Natural killer cell (primary cell): ENCODE measurements at regions not wholly inside any gene's neighbourhood (a gene's known extent, or its start where the extent isn't known, plus 50 kb on each side); places are given as distances from the start of the nearest gene placed in this dataset.

Experiments used
- ATAC-seq, 3 donors: fragments of 150-1000 bp in 2 of 3; fragments of 200-7000 bp in 1 of 3; cut with Tn5 transposase; 1 replicate in 1 of 3; 2 replicates in 2 of 3; pipeline ENCODE4 v1.10.0; 2021; ENCODE audit warnings: mild to moderate bottlenecking in 2 of 3, moderate library complexity in 2 of 3
- DNase-seq, 2 donors: peaks; one replicate each; pipeline versions ENCODE4 v3.0.0 to v3.0.0-alpha.2; 2013 to 2021; ENCODE audit warnings: mixed read lengths in 1 of 2
- H3K27ac ChIP-seq: one replicate; pipeline ENCODE4 v1.5.1; 2013; ENCODE audit warnings: mild to moderate bottlenecking, low read length
- H3K27me3 ChIP-seq: one replicate; pipeline ENCODE4 v1.6.1; 2013; ENCODE audit warnings: low read length; ENCODE audit not compliant: control insufficient read depth, insufficient read depth
- H3K36me3 ChIP-seq: one replicate; pipeline ENCODE4 v1.6.1; 2013; ENCODE audit warnings: low read length; ENCODE audit not compliant: control insufficient read depth, insufficient read depth
- H3K4me1 ChIP-seq: one replicate; pipeline ENCODE4 v1.6.1; 2013; ENCODE audit warnings: low read length; ENCODE audit not compliant: control insufficient read depth, insufficient read depth
- H3K4me3 ChIP-seq: one replicate; pipeline ENCODE4 v1.5.1; 2013; ENCODE audit warnings: low read length
- H3K9me3 ChIP-seq: one replicate; pipeline ENCODE4 v1.6.1; 2013; ENCODE audit warnings: low read length; ENCODE audit not compliant: control insufficient read depth, insufficient read depth
- H3K27ac Mint-ChIP-seq, 2 donors: one replicate each; pipeline ENCODE4 v1.8.0; 2022; ENCODE audit warnings: mild to moderate bottlenecking in 2 of 2, mixed read lengths in 2 of 2, moderate library complexity in 1 of 2
- H3K27me3 Mint-ChIP-seq, 2 donors: one replicate each; pipeline ENCODE4 v1.8.0; 2022; ENCODE audit warnings: low read depth in 2 of 2, mixed read lengths in 2 of 2
- H3K36me3 Mint-ChIP-seq: one replicate; pipeline ENCODE4 v1.8.0; 2022; ENCODE audit warnings: mixed read lengths
- H3K4me1 Mint-ChIP-seq, 2 donors: one replicate each; pipeline ENCODE4 v1.8.0; 2022; ENCODE audit warnings: mixed read lengths in 2 of 2
- H3K4me3 Mint-ChIP-seq: one replicate; pipeline ENCODE4 v1.8.0; 2022; ENCODE audit warnings: mild to moderate bottlenecking, moderate library complexity, mixed read lengths
- H3K9me3 Mint-ChIP-seq, 2 donors: one replicate each; pipeline ENCODE4 v1.8.0; 2022; ENCODE audit warnings: mixed read lengths in 2 of 2
- WGBS: methylation state at CpG from one replicate; pipeline ENCODE4 v1.1.7; 2013; ENCODE audit warnings: missing lambda C conversion rate; ENCODE audit not compliant: insufficient coverage; 5-methylcytosine and 5-hydroxymethylcytosine counted together
- intact Hi-C: fragments of 100-400 bp; cut with micrococcal nuclease; formaldehyde crosslinking; loops from one replicate; pipeline ENCODE4 v1.14.2; 2022
- TF ChIP-seq, protein P1 (sequence below): fragments of 200-600 bp; IDR thresholded peaks from one replicate; pipeline ENCODE4 v1.8.0; 2022; ENCODE audit warnings: antibody characterized with exemption

DNA sequence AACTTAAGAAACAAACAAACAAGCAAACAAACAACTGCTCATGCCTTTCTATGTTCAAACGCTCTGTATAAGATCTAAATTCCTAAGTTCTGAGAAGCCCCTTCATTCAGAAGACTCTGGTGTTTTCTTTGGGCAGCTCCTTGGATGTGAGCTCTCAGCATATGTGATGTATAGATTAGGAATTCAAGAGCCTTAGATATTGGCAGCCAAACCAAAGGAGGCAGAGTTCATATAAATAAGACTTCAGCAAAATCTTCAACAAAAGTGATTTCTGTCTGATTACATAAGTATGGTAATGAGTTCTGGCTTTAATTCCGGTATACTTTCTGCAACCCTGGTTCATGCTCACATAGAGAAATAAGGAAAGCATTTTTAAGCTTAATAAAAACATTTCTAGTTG lies 145.6 kb downstream of the DYRK2 start:
- Mint-ChIP-seq H3K27me3 (peaks cover 13 to 23% of the 10 kb centered on the region in 2 donors), H3K4me3 (no peak overlapping the region), H3K9me3 (no peaks in the 10 kb centered on the region), H3K36me3 (no peaks in the 10 kb centered on the region), H3K27ac (no peak overlapping the region), H3K4me1 (no peaks in the 10 kb centered on the region)
- no peak for DNase-seq
- Histone ChIP-seq H3K27ac (no peak overlapping the region), H3K4me1 (no peaks in the 10 kb centered on the region), H3K4me3 (no peak overlapping the region), H3K27me3 (no peaks in the 10 kb centered on the region), H3K36me3 (no peaks in the 10 kb centered on the region), H3K9me3 (no peaks in the 10 kb centered on the region)
- 100% methylated on average over 2 of the region's 2 CpGs for WGBS
- intact Hi-C loops = no loop called here
- TF ChIP-seq, protein P1, sequence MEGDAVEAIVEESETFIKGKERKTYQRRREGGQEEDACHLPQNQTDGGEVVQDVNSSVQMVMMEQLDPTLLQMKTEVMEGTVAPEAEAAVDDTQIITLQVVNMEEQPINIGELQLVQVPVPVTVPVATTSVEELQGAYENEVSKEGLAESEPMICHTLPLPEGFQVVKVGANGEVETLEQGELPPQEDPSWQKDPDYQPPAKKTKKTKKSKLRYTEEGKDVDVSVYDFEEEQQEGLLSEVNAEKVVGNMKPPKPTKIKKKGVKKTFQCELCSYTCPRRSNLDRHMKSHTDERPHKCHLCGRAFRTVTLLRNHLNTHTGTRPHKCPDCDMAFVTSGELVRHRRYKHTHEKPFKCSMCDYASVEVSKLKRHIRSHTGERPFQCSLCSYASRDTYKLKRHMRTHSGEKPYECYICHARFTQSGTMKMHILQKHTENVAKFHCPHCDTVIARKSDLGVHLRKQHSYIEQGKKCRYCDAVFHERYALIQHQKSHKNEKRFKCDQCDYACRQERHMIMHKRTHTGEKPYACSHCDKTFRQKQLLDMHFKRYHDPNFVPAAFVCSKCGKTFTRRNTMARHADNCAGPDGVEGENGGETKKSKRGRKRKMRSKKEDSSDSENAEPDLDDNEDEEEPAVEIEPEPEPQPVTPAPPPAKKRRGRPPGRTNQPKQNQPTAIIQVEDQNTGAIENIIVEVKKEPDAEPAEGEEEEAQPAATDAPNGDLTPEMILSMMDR = no peak
- no peak for ATAC-seq

DNA sequence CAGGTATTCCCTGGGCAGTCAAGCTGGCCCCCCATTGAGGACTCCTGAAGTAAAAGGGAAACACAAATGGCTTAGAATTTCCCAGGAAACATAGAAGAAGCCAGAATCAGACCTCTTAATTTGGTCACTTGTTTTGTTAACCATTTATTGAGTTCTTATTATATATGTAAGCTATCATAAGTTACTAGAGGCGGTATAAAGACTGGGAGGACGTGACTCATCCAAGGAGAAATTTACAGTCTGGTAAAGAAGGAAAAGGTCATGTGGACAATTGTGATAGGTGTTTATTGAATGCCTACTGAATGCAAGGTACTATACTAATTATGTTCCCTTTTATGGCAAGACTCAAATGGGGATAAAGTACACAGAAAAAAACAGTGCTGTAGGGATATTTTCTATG lies 146.7 kb downstream of the DYRK2 start:
- 71% methylated on average over 1 of the region's 2 CpGs for WGBS
- H3K27ac Mint-ChIP-seq = no peak overlapping the region
- no peaks in the 10 kb centered on the region for H3K36me3 Mint-ChIP-seq
- no peaks in the 10 kb centered on the region for H3K9me3 ChIP-seq
- H3K4me3 Mint-ChIP-seq = no peak overlapping the region
- DNase-seq (no peak), ATAC-seq (no peak)
- no peaks in the 10 kb centered on the region for H3K36me3 ChIP-seq
- H3K27me3 ChIP-seq = no peaks in the 10 kb centered on the region
- H3K27ac ChIP-seq = no peak overlapping the region
- no peak overlapping the region for H3K4me3 ChIP-seq
- TF ChIP-seq, protein P1 = no peak
- H3K4me1 ChIP-seq = no peaks in the 10 kb centered on the region
- H3K9me3 Mint-ChIP-seq = no peaks in the 10 kb centered on the region
- intact Hi-C loops = no loop called here
- no peaks in the 10 kb centered on the region for H3K4me1 Mint-ChIP-seq
- H3K27me3 Mint-ChIP-seq = peaks cover 13 to 23% of the 10 kb centered on the region in 2 donors

DNA sequence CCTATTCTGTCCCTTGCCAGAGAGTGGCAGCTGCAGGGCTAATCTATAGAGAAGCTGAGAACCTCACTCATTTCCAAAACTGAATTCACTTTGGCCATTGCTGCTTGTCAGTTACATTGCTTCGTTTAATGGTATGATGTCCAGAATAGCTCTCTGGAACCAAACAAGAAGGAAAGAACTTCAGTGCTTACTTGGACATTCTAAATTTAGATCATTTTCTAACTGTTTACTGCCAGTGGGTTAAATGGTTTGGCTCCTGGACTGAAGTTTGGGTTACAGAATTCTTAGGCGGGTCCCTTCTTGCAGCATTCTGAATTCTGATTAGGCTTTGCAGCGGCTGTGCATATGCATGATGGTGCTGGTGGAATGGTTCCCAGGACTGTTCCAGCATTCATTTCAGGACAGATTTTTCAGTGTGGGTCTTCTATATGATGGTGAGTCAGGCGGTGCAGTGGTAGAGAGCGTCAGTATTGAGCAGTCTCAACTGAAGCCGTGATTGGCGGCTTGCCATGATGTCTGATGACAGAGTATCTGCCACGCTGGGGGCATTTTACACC lies 148.7 kb downstream of the DYRK2 start:
- DNase-seq (no peak), ATAC-seq (no peak)
- H3K27me3 ChIP-seq = no peaks in the 10 kb centered on the region
- no peaks in the 10 kb centered on the region for H3K4me1 ChIP-seq
- H3K27ac Mint-ChIP-seq = no peak overlapping the region
- peaks cover 11 to 23% of the 10 kb centered on the region in 2 donors for H3K27me3 Mint-ChIP-seq
- no peaks in the 10 kb centered on the region for H3K4me1 Mint-ChIP-seq
- intact Hi-C loops = no loop called here
- WGBS = 94% methylated on average over 8 of the region's 8 CpGs
- H3K4me3 ChIP-seq = no peak overlapping the region
- H3K4me3 Mint-ChIP-seq = no peak overlapping the region
- no peaks in the 10 kb centered on the region for H3K9me3 Mint-ChIP-seq
- TF ChIP-seq, protein P1 = no peak
- H3K36me3 ChIP-seq = no peaks in the 10 kb centered on the region
- H3K27ac ChIP-seq = no peak overlapping the region
- no peaks in the 10 kb centered on the region for H3K9me3 ChIP-seq
- H3K36me3 Mint-ChIP-seq = no peaks in the 10 kb centered on the region

DNA sequence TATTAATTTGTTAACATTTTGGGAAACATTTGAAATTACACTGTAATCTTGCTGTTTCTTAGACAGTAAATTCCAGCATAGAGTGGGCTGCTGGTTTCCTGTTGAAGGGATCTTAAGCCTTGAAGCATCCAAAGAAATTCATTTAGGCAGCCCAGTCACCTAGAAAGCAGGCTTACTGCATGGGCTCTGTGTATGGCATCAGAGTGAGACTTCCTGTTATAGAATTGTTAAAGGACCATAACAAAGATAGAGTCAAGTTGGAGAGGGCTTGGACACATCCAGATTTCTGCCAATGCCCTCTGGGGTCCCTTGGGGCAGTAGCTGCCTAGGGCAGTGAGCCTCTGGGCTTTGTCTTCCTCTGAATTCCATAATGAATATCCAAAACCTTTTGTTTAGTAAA lies 149.2 kb downstream of the DYRK2 start:
- ATAC-seq (no peak), DNase-seq (no peak)
- no peak overlapping the region for H3K4me3 Mint-ChIP-seq
- peaks cover 11 to 23% of the 10 kb centered on the region in 2 donors for H3K27me3 Mint-ChIP-seq
- no peaks in the 10 kb centered on the region for H3K27me3 ChIP-seq
- H3K9me3 ChIP-seq = no peaks in the 10 kb centered on the region
- H3K4me3 ChIP-seq = no peak overlapping the region
- no peak overlapping the region for H3K27ac ChIP-seq
- no peaks in the 10 kb centered on the region for H3K9me3 Mint-ChIP-seq
- intact Hi-C loops = no loop called here
- no peaks in the 10 kb centered on the region for H3K36me3 ChIP-seq
- no peaks in the 10 kb centered on the region for H3K4me1 ChIP-seq
- H3K4me1 Mint-ChIP-seq = no peaks in the 10 kb centered on the region
- no peaks in the 10 kb centered on the region for H3K36me3 Mint-ChIP-seq
- TF ChIP-seq, protein P1 = no peak
- no peak overlapping the region for H3K27ac Mint-ChIP-seq
